CD14-positive monocyte (primary cell): ENCODE measurements at regions not wholly inside any gene's neighbourhood (a gene's known extent, or its start where the extent isn't known, plus 50 kb on each side); places are given as distances from the start of the nearest gene placed in this dataset.

Experiments
- DNase-seq, 3 donors: peaks; one replicate each; pipeline ENCODE4 v3.0.0-alpha.2; 2011 to 2022
- H2AFZ ChIP-seq: 2 replicates; pipeline ENCODE4 v1.6.0; 2012; ENCODE audit warnings: mild to moderate bottlenecking, low read depth, low read length, inconsistent platforms; ENCODE audit not compliant: insufficient read depth, poor library complexity, severe bottlenecking
- H3K27ac ChIP-seq, 2 donors: 1 replicate in 1 of 2; 2 replicates in 1 of 2; pipeline ENCODE4 v1.5.1; 2012 to 2013; ENCODE audit warnings: low read length in 2 of 2, control low read depth in 1 of 2, inconsistent platforms in 1 of 2, low read depth in 1 of 2, mild to moderate bottlenecking in 1 of 2
- H3K27me3 ChIP-seq, 2 donors: one replicate each; pipeline versions ENCODE4 v1.6.0 to v1.6.1; 2011 to 2013; ENCODE audit warnings: low read length in 2 of 2; ENCODE audit not compliant: control insufficient read depth in 2 of 2, insufficient read depth in 2 of 2
- H3K36me3 ChIP-seq, 2 donors: replicated peaks in 1 of 2; 1 replicate in 1 of 2; 2 replicates in 1 of 2; pipeline versions ENCODE4 v1.5.1 to v1.6.1; 2012 to 2013; ENCODE audit warnings: low read length in 2 of 2, control low read depth in 1 of 2, inconsistent platforms in 1 of 2, mild to moderate bottlenecking in 1 of 2; ENCODE audit not compliant: insufficient read depth in 2 of 2, control insufficient read depth in 1 of 2
- H3K4me1 ChIP-seq, 2 donors: 1 replicate in 1 of 2; 2 replicates in 1 of 2; pipeline versions ENCODE4 v1.5.1 to v1.6.1; 2012 to 2013; ENCODE audit warnings: low read length in 2 of 2, control low read depth in 1 of 2, inconsistent platforms in 1 of 2, mild to moderate bottlenecking in 1 of 2, moderate library complexity in 1 of 2; ENCODE audit not compliant: insufficient read depth in 2 of 2, control insufficient read depth in 1 of 2
- H3K4me2 ChIP-seq: replicated peaks from 2 replicates; pipeline ENCODE3; 2012; ENCODE audit warnings: low read length, moderate library complexity, mild to moderate bottlenecking; ENCODE audit not compliant: poor library complexity, severe bottlenecking; ENCODE audit errors: extremely low read depth
- H3K4me3 ChIP-seq, 3 experiments: fragments of 200-600 bp in 1 of 3; sonication (generic) in 1 of 3; replicated peaks in 1 of 3; 1 replicate in 2 of 3; 2 replicates in 1 of 3; pipeline ENCODE4 v1.5.1; 2011 to 2013; ENCODE audit warnings: low read length in 3 of 3, mild to moderate bottlenecking in 3 of 3, control low read depth in 2 of 3, low read depth in 2 of 3, inconsistent platforms in 1 of 3, moderate library complexity in 1 of 3
- H3K79me2 ChIP-seq: 2 replicates; pipeline ENCODE4 v1.6.0; 2012; ENCODE audit warnings: mild to moderate bottlenecking, control low read depth, inconsistent platforms, low read length, moderate library complexity; ENCODE audit not compliant: insufficient read depth
- H3K9ac ChIP-seq: 2 replicates; pipeline ENCODE4 v1.6.0; 2017; ENCODE audit warnings: low read length, mild to moderate bottlenecking; ENCODE audit not compliant: insufficient read depth, poor library complexity, severe bottlenecking
- H3K9me3 ChIP-seq, 2 donors: replicated peaks in 1 of 2; 1 replicate in 1 of 2; 2 replicates in 1 of 2; pipeline versions ENCODE4 v1.5.1 to v1.6.1; 2012 to 2013; ENCODE audit warnings: low read length in 2 of 2, control low read depth in 1 of 2; ENCODE audit not compliant: control insufficient read depth in 1 of 2, insufficient read depth in 1 of 2
- H4K20me1 ChIP-seq: 2 replicates; pipeline ENCODE4 v1.6.0; 2012; ENCODE audit warnings: mild to moderate bottlenecking, low read length, control low read depth, moderate library complexity; ENCODE audit not compliant: insufficient read depth
- H3K27ac Mint-ChIP-seq, 7 donors: one replicate each; pipeline ENCODE4 v1.8.0; 2020; ENCODE audit warnings: mild to moderate bottlenecking in 7 of 7, mixed read lengths in 7 of 7, moderate library complexity in 6 of 7, inconsistent platforms in 2 of 7
- H3K27me3 Mint-ChIP-seq, 3 donors: one replicate each; pipeline ENCODE4 v1.8.0; 2021 to 2022; ENCODE audit warnings: low read depth in 3 of 3, mild to moderate bottlenecking in 3 of 3, mixed read lengths in 3 of 3, moderate library complexity in 3 of 3, inconsistent platforms in 1 of 3
- H3K36me3 Mint-ChIP-seq, 2 donors: one replicate each; pipeline ENCODE4 v1.8.0; 2020; ENCODE audit warnings: mixed read lengths in 2 of 2, inconsistent platforms in 1 of 2, mild to moderate bottlenecking in 1 of 2
- H3K4me1 Mint-ChIP-seq: one replicate; pipeline ENCODE4 v1.8.0; 2020; ENCODE audit warnings: mild to moderate bottlenecking, mixed read lengths
- H3K4me3 Mint-ChIP-seq, 2 donors: one replicate each; pipeline ENCODE4 v1.8.0; 2020; ENCODE audit warnings: mild to moderate bottlenecking in 2 of 2, mixed read lengths in 2 of 2, moderate library complexity in 1 of 2
- H3K9me3 Mint-ChIP-seq, 7 donors: one replicate each; pipeline ENCODE4 v1.8.0; 2020 to 2022; ENCODE audit warnings: mixed read lengths in 7 of 7, mild to moderate bottlenecking in 6 of 7, moderate library complexity in 6 of 7, inconsistent platforms in 2 of 7
- WGBS: methylation state at CpG from one replicate; pipeline ENCODE4 v1.1.5; 2013; ENCODE audit warnings: missing lambda C conversion rate; ENCODE audit not compliant: insufficient coverage; 5-methylcytosine and 5-hydroxymethylcytosine counted together
- intact Hi-C, 2 donors: fragments of 100-400 bp; cut with micrococcal nuclease; formaldehyde crosslinking; loops; one replicate each; pipeline versions ENCODE4 v1.15.0 to v1.15.1; 2023
- TF ChIP-seq, protein P1 (sequence below): fragments of 200-600 bp; IDR thresholded peaks from one replicate; pipeline ENCODE4 v1.8.0; 2022; ENCODE audit warnings: antibody characterized with exemption, mild to moderate bottlenecking

DNA sequence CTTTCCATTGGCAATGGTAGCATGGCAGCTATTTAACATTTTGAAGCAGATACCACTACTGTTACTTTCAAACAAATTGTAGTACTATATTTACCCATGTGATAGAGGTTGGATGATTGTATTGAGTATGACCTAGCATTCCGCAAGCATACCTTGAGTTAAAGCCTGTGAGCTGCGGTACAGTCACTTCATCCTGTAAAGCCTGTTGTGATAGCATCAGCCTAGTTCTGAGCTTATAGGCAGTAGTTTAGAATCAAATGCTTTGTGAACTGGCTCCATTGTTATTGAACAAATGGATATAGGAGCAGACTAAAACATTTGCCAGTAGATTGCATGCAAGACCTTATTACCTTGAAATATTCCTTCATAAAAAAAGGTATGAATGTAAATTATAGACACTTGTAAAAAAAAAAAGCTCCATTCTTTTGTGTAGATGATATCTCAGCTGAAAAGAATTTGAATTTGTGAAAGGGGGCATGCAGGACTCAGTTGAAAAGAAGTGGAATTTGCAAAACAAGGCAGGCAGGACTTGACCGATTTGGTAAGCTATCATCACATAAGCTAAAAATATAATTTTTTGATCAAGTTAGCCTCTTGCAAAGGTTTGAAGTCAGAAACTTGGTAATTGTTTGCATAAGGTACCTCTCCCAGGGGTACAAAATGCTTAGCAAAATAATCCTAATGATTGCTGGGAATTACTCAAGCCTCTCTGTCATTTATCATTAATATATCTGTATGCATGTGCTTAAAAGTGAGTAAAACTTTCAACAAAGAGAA lies 138.5 kb upstream of the ITGA4 start:
- H3K9me3 ChIP-seq, result no peaks in the 10 kb centered on the region
- H3K4me1 ChIP-seq, result peaks cover 9 to 10% of the 10 kb centered on the region in 2 donors
- no peaks in the 10 kb centered on the region for H3K79me2 ChIP-seq
- 100% methylated on average over 1 of the region's 3 CpGs for WGBS
- Mint-ChIP-seq H3K27ac (no peak overlapping the region), H3K4me3 (no peak overlapping the region), H3K4me1 (peaks cover 9% of the 10 kb centered on the region), H3K27me3 (no peaks in the 10 kb centered on the region), H3K36me3 (no peaks in the 10 kb centered on the region), H3K9me3 (peaks cover 0 to 1% (median 0%) of the 10 kb centered on the region in 7 donors)
- TF ChIP-seq, protein P1, sequence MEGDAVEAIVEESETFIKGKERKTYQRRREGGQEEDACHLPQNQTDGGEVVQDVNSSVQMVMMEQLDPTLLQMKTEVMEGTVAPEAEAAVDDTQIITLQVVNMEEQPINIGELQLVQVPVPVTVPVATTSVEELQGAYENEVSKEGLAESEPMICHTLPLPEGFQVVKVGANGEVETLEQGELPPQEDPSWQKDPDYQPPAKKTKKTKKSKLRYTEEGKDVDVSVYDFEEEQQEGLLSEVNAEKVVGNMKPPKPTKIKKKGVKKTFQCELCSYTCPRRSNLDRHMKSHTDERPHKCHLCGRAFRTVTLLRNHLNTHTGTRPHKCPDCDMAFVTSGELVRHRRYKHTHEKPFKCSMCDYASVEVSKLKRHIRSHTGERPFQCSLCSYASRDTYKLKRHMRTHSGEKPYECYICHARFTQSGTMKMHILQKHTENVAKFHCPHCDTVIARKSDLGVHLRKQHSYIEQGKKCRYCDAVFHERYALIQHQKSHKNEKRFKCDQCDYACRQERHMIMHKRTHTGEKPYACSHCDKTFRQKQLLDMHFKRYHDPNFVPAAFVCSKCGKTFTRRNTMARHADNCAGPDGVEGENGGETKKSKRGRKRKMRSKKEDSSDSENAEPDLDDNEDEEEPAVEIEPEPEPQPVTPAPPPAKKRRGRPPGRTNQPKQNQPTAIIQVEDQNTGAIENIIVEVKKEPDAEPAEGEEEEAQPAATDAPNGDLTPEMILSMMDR, result no peak
- H3K4me2 ChIP-seq, result no peak overlapping the region
- no peaks in the 10 kb centered on the region for H3K27me3 ChIP-seq
- no peak overlapping the region for H2AFZ ChIP-seq
- no peaks in the 10 kb centered on the region for H4K20me1 ChIP-seq
- DNase-seq, result no peak
- H3K9ac ChIP-seq, result no peak overlapping the region
- intact Hi-C loops, result no loop called here
- no peak overlapping the region for H3K4me3 ChIP-seq
- no peak overlapping the region for H3K27ac ChIP-seq
- no peaks in the 10 kb centered on the region for H3K36me3 ChIP-seq

DNA sequence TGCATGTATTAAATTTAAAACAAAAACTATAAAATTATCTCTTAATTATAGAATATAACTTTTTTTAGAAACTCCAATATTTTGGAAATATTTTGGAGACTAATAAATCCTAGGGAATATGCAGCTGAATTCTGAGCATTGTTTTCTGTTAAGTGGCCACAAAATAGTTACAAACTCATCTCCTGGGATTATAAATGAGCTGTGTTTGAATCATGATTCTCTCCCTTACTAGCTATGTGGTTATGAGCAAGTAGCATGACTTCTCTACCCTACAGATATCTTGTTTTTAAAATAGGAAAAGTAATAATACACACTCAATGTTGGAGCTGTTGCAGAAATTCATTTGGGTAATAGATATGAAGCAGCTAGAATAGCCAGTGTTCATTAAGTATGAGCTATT lies 137.9 kb upstream of the ITGA4 start:
- no peaks in the 10 kb centered on the region for H4K20me1 ChIP-seq
- H3K27ac Mint-ChIP-seq, result no peak overlapping the region

More for the DNA sequence above, 137.9 kb upstream of the ITGA4 start:
- Histone ChIP-seq H2AFZ (no peak overlapping the region), H3K4me3 (no peak overlapping the region), H3K36me3 (no peaks in the 10 kb centered on the region), H3K79me2 (no peaks in the 10 kb centered on the region), H3K27me3 (no peaks in the 10 kb centered on the region), H3K9ac (no peak overlapping the region), H3K27ac (no peak overlapping the region), H3K9me3 (no peaks in the 10 kb centered on the region), H3K4me1 (peaks cover 3 to 4% of the 10 kb centered on the region in 2 donors), H3K4me2 (no peak overlapping the region)
- Mint-ChIP-seq H3K27me3 (no peaks in the 10 kb centered on the region), H3K4me1 (peaks cover 3% of the 10 kb centered on the region), H3K36me3 (no peaks in the 10 kb centered on the region), H3K9me3 (peaks cover 0 to 1% (median 0%) of the 10 kb centered on the region in 7 donors), H3K4me3 (no peak overlapping the region)
- TF ChIP-seq, protein P1, result no peak
- DNase-seq, result no peak
- intact Hi-C loops, result no loop called here
